ENCODE measurements at regions not wholly inside any gene's neighbourhood (a gene's known extent, or its start where the extent isn't known, plus 50 kb on each side); places are given as distances from the start of the nearest gene placed in this dataset.

GRCh38 chr12:41891226-41891625, 253.4 kb downstream of the GXYLT1 start:
- Histone ChIP-seq H3K9me1 (ENCODE audit: insufficient read depth, low read length) (no peaks in the 10 kb centered on the region), H3K4me1 (ENCODE audit: control insufficient read depth, insufficient read depth, low read length) (no peaks in the 10 kb centered on the region), H3K18ac (ENCODE audit: low read depth, low read length) (no peak overlapping the region), H3K56ac (ENCODE audit: extremely low read depth, insufficient read depth, low read length) (no peak overlapping the region), H3K27me3 (ENCODE audit: control insufficient read depth, insufficient read depth, low read length) (no peaks in the 10 kb centered on the region), H3K14ac (replicated peaks; ENCODE audit: low read depth, low read length) (no peak overlapping the region), H3K4me2 (ENCODE audit: low read depth, low read length) (no peak overlapping the region), H3K4ac (ENCODE audit: low read depth, low read length) (no peak overlapping the region), H3K4me3 (ENCODE audit: insufficient read depth, low read depth, low read length) (no peak overlapping the region), H3K27ac (ENCODE audit: insufficient read depth, low read length) (no peak overlapping the region), H2BK20ac (ENCODE audit: low read depth, low read length) (no peak overlapping the region), H3K23ac (ENCODE audit: low read depth, low read length) (no peak overlapping the region), H2BK5ac (ENCODE audit: low read depth, low read length, poor library complexity, severe bottlenecking) (no peak overlapping the region), H4K91ac (ENCODE audit: insufficient read depth, low read depth, low read length) (no peak overlapping the region), H3K9ac (ENCODE audit: low read depth, low read length) (no peak overlapping the region), H4K5ac (ENCODE audit: low read depth, low read length) (no peak overlapping the region), H2AK9ac (replicated peaks; ENCODE audit: low read depth, low read length, poor library complexity) (no peak overlapping the region), H3K79me1 (ENCODE audit: low read depth in 1 of 2, low read length in 2 of 2) (no peaks in the 10 kb centered on the region), H2BK120ac (ENCODE audit: low read depth, low read length) (no peak overlapping the region), H3K9me3 (ENCODE audit: control insufficient read depth, insufficient read depth, low read length) (no peaks in the 10 kb centered on the region), H2AK5ac (ENCODE audit: low read depth, low read length) (no peak overlapping the region), H4K8ac (ENCODE audit: low read depth in 2 of 2, low read length in 2 of 2) (no peak overlapping the region), H2BK15ac (ENCODE audit: low read depth, low read length) (no peak overlapping the region), H4K20me1 (ENCODE audit: insufficient read depth, low read length) (no peaks in the 10 kb centered on the region), H2AFZ (replicated peaks; ENCODE audit: low read length, poor library complexity) (no peak overlapping the region), H3K36me3 (ENCODE audit: control insufficient read depth, insufficient read depth, low read length) (no peaks in the 10 kb centered on the region)
- in situ Hi-C loops (cut with MboI; ENCODE audit: low sequenced_read_pairs), result no loop called here
- ChIA-PET POLR2A (ENCODE audit: unreplicated experiment) (no interaction called here), CTCF (no interaction called here)
- WGBS, 2 experiments (ENCODE audit: extremely low coverage in 2 of 2, insufficient read length in 1 of 2), result 43% methylated on average over 1 of the region's 3 CpGs; no CpG with 5 or more reads in 1 of the 2 experiments
- no TSS peak for BruUV-seq (replicated peaks)
- ATAC-seq (ENCODE audit: low read depth) (no peak), DNase-seq (no peak)
- dilution Hi-C loops (cut with HindIII; ENCODE audit: low sequenced_read_pairs, unreplicated experiment), result no loop called here
- TF ChIP-seq RCOR1 (IDR thresholded peaks at IDR 0.05; ENCODE audit: insufficient replicate concordance, low read length) (no peak), NFE2L2 (IDR thresholded peaks at IDR 0.05; ENCODE audit: low read depth, low read length) (no peak), CEBPB (IDR thresholded peaks at IDR 0.05; ENCODE audit: low read depth, low read length) (no peak), MAFK (IDR thresholded peaks at IDR 0.05; ENCODE audit: low read depth, low read length) (no peak), RAD21 (IDR thresholded peaks at IDR 0.05; ENCODE audit: low read length) (no peak), CTCF (conservative IDR thresholded peaks at IDR 0.05; ENCODE audit: low read depth, low read length) (no peak), FOS (IDR thresholded peaks at IDR 0.05; ENCODE audit: low read depth, low read length) (no peak), SMC3 (IDR thresholded peaks at IDR 0.05; ENCODE audit: low read depth, low read length) (no peak), MXI1 (IDR thresholded peaks at IDR 0.05; ENCODE audit: borderline replicate concordance, low read depth, low read length) (no peak), POLR2A (IDR thresholded peaks at IDR 0.05; ENCODE audit: low read depth, low read length) (no peak), RFX5 (IDR thresholded peaks at IDR 0.05; ENCODE audit: low read depth, low read length) (no peak), MAZ (IDR thresholded peaks at IDR 0.05; ENCODE audit: borderline replicate concordance, low read depth, low read length) (no peak), CHD1 (IDR thresholded peaks at IDR 0.05; ENCODE audit: low read depth, low read length) (no peak), ELK1 (IDR thresholded peaks at IDR 0.05; ENCODE audit: borderline replicate concordance, low read depth, low read length) (no peak), USF2 (IDR thresholded peaks at IDR 0.05; ENCODE audit: low read depth, low read length) (no peak), BHLHE40 (IDR thresholded peaks at IDR 0.05; ENCODE audit: low read depth, low read length) (no peak)
- intact Hi-C loops (cut with micrococcal nuclease), result no loop called here

Data from IMR-90 (cell line).